Activated T-cell treated with anti-CD3 and anti-CD28 coated beads, Interleukin-2, amount 50 U/mL, for 24 hours (primary cell): ENCODE measurements at regions not wholly inside any gene's neighbourhood (a gene's known extent, or its start where the extent isn't known, plus 50 kb on each side); places are given as distances from the start of the nearest gene placed in this dataset.

ENCODE experiments used
- DNase-seq: peaks from one replicate; pipeline ENCODE4 v3.0.0-alpha.2; 2020
- H3K27ac Mint-ChIP-seq: 2 replicates; pipeline ENCODE4 v1.8.0; 2020; ENCODE audit warnings: mild to moderate bottlenecking, mixed read lengths
- H3K27me3 Mint-ChIP-seq: 2 replicates; pipeline ENCODE4 v1.8.0; 2020; ENCODE audit warnings: mixed read lengths
- H3K36me3 Mint-ChIP-seq: 2 replicates; pipeline ENCODE4 v1.8.0; 2020; ENCODE audit warnings: low read depth, mixed read lengths
- H3K4me1 Mint-ChIP-seq: 2 replicates; pipeline ENCODE4 v1.8.0; 2020; ENCODE audit warnings: low read depth, mixed read lengths
- H3K4me3 Mint-ChIP-seq: 2 replicates; pipeline ENCODE4 v1.8.0; 2020; ENCODE audit warnings: mild to moderate bottlenecking, moderate library complexity, mixed read lengths
- H3K9me3 Mint-ChIP-seq: 2 replicates; pipeline ENCODE4 v1.8.0; 2020; ENCODE audit warnings: mixed read lengths

DNA sequence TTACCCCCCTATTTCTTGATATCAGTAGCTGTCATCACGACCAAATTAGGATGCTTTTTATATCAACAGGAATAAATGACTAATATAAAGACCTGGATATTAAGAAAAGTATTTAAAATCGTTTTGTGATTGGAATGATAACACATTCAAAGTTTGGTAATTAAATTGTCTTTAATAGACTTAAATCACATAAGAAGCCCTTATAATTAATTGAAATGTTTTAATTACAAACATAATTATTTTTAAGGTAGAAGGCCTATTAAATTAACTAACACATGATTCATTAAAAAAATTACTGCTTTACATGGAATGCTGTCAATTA, 412.4 kb downstream of the FUT8 start:
- H3K27ac Mint-ChIP-seq = no peak overlapping the region

GRCh38 chr14:65826946-65827345, 414.4 kb downstream of the FUT8 start:
- Mint-ChIP-seq H3K9me3 (no peaks in the 10 kb centered on the region), H3K27ac (no peak overlapping the region), H3K4me1 (peaks cover 7% of the 10 kb centered on the region), H3K36me3 (no peaks in the 10 kb centered on the region), H3K27me3 (no peaks in the 10 kb centered on the region), H3K4me3 (no peak overlapping the region)
- DNase-seq = no peak

More for the DNA sequence above, 412.4 kb downstream of the FUT8 start:
- no peaks in the 10 kb centered on the region for H3K27me3 Mint-ChIP-seq
- no peak overlapping the region for H3K4me3 Mint-ChIP-seq
- H3K9me3 Mint-ChIP-seq = no peaks in the 10 kb centered on the region
- H3K36me3 Mint-ChIP-seq = no peaks in the 10 kb centered on the region
- peaks cover 7% of the 10 kb centered on the region for H3K4me1 Mint-ChIP-seq
- no peak for DNase-seq

DNA sequence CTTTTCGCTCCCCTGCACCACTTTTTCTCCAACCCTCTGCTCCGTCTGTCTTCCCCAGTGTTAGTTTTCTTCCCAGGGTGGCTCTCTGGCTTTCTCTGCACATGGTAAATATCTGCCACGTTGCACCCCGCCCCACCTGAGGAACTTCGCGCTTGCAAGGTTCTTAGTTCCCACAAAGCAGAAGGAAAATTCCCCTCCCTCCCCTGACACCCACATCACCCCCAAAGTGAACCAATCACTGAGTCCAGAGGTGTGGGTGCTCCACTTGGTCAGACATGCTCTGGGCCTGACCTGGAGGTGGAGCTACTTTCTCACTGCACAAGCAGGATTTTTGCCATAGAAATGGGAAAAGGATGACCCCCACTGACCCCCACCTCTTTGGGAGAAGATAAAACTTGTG, 415.0 kb downstream of the FUT8 start:
- H3K27me3 Mint-ChIP-seq = no peaks in the 10 kb centered on the region
- no peak overlapping the region for H3K4me3 Mint-ChIP-seq
- H3K4me1 Mint-ChIP-seq = peaks cover 9% of the 10 kb centered on the region
- no peak overlapping the region for H3K27ac Mint-ChIP-seq
- no peak for DNase-seq
- no peaks in the 10 kb centered on the region for H3K36me3 Mint-ChIP-seq
- no peaks in the 10 kb centered on the region for H3K9me3 Mint-ChIP-seq

DNA sequence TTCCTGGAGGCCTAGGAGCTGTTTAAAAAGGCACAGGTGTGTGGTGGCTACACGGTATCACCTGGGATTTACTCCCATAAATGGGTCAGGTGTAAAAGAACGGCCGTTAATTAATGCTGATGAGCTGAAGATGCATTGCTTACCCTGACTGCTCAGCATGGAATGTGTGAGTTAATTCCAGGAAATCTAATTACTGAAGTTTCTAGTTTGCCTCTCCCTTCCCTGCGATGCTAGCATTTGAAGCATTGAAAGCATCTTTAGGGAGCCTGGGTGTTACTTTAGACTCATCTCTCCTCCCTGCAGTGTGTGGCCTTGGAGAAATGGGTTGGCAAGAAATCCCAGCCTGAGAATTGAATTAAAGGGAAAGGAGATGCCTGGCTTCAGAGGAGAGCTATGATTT, 415.9 kb downstream of the FUT8 start:
- no peak overlapping the region for H3K27ac Mint-ChIP-seq

GRCh38 chr14:65832431-65833266, 420.1 kb downstream of the FUT8 start:
- no peaks in the 10 kb centered on the region for H3K27me3 Mint-ChIP-seq
- no peak for DNase-seq
- H3K27ac Mint-ChIP-seq = no peak overlapping the region
- no peak overlapping the region for H3K4me3 Mint-ChIP-seq
- peaks cover 23% of the 10 kb centered on the region for H3K4me1 Mint-ChIP-seq
- H3K36me3 Mint-ChIP-seq = no peaks in the 10 kb centered on the region
- no peaks in the 10 kb centered on the region for H3K9me3 Mint-ChIP-seq

More for the DNA sequence above, 415.9 kb downstream of the FUT8 start:
- Mint-ChIP-seq H3K27me3 (no peaks in the 10 kb centered on the region), H3K36me3 (no peaks in the 10 kb centered on the region), H3K4me3 (no peak overlapping the region), H3K9me3 (no peaks in the 10 kb centered on the region), H3K4me1 (peaks cover 18% of the 10 kb centered on the region)
- DNase-seq = no peak

DNA sequence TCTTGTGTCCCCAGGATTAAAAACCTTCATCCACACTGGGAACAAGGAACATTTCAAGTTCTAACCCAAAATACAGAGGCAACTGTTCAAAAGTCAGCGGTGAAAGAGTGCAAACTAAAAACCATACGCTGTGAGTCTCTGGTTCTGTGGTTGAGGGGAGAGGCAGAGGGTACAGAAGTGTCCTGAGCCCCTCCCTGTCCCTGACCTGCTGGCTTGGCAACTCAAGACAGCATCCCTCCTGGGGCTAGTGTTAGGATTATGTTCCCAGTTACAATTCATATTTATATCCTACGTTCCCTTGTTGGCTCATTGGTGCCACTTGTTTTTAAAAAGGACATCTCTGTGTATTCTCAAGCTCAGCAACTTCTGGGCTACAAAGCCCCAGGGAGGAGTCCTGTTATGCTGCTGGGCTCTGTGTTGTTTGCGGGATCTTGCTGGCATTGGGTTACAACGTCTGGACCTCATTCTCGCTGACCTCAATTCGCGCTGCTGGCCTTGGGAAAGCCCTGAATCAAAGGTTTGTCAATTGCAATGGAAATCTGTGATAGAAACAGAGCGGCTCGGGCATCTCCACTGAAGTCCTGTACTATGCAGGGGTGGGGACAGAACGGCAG, 420.8 kb downstream of the FUT8 start:
- no peak overlapping the region for H3K27ac Mint-ChIP-seq
- H3K36me3 Mint-ChIP-seq = no peaks in the 10 kb centered on the region
- H3K4me3 Mint-ChIP-seq = no peak overlapping the region
- no peak for DNase-seq
- no peaks in the 10 kb centered on the region for H3K9me3 Mint-ChIP-seq
- H3K4me1 Mint-ChIP-seq = peaks cover 31% of the 10 kb centered on the region
- no peaks in the 10 kb centered on the region for H3K27me3 Mint-ChIP-seq

GRCh38 chr14:65834051-65834450, 421.5 kb downstream of the FUT8 start:
- Mint-ChIP-seq H3K36me3 (no peaks in the 10 kb centered on the region), H3K9me3 (no peaks in the 10 kb centered on the region), H3K4me3 (no peak overlapping the region), H3K4me1 (peaks cover 38% of the 10 kb centered on the region), H3K27me3 (no peaks in the 10 kb centered on the region), H3K27ac (no peak overlapping the region)
- DNase-seq = no peak

DNA sequence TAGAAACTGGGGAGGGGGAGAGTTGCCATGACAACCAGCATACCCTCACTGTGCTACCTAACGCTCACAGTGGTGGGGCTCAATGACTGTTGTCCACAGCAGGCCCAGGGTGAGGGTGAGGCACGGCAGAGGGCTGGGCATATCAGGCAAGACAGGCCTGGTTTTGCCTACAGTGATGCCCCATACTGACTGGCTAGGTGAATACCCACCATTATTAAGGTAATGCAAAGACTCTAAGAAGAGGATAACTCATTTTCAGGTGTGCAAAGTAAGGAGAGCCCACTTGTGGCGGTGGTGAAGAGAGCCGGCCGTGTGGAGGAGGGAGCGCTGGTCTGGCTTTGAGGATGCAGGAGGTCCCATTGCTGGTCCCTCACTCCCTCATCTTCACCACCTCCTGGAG, 422.3 kb downstream of the FUT8 start:
- DNase-seq = no peak
- no peaks in the 10 kb centered on the region for H3K27me3 Mint-ChIP-seq
- no peaks in the 10 kb centered on the region for H3K9me3 Mint-ChIP-seq
- no peak overlapping the region for H3K4me3 Mint-ChIP-seq
- peaks cover 45% of the 10 kb centered on the region for H3K4me1 Mint-ChIP-seq
- no peaks in the 10 kb centered on the region for H3K36me3 Mint-ChIP-seq
- H3K27ac Mint-ChIP-seq = no peak overlapping the region

GRCh38 chr14:65835501-65835900, 423.0 kb downstream of the FUT8 start:
- H3K36me3 Mint-ChIP-seq = no peaks in the 10 kb centered on the region

DNA sequence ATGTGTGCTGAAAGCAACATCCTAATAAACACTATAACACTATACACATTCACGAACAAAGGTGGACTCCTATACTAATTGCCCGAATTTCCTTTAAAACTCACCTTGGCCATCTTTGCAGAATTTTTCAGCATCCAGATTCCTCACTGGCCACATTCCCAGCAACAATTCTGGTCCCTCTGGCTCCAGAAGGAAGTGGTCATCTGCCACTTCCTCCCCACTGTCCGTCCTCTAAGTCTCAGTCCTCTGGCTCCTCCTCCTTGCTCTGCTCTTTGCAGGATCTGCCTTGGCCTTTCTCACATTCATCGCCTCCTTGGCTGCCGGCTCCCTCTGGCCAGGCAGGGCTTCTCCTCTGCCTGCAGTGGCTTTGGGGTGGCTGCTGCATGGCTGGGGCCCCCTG, 426.0 kb downstream of the FUT8 start:
- Mint-ChIP-seq H3K36me3 (no peaks in the 10 kb centered on the region), H3K4me1 (peaks cover 56% of the 10 kb centered on the region), H3K27ac (no peak overlapping the region), H3K4me3 (no peak overlapping the region), H3K9me3 (no peaks in the 10 kb centered on the region), H3K27me3 (no peaks in the 10 kb centered on the region)
- no peak for DNase-seq

More at GRCh38 chr14:65835501-65835900, 423.0 kb downstream of the FUT8 start:
- Mint-ChIP-seq H3K27ac (no peak overlapping the region), H3K4me1 (peaks cover 50% of the 10 kb centered on the region), H3K4me3 (no peak overlapping the region), H3K27me3 (no peaks in the 10 kb centered on the region), H3K9me3 (no peaks in the 10 kb centered on the region)
- no peak for DNase-seq

GRCh38 chr14:65840118-65840751, 427.7 kb downstream of the FUT8 start:
- Mint-ChIP-seq H3K4me1 (peaks cover 67% of the 10 kb centered on the region), H3K9me3 (no peaks in the 10 kb centered on the region), H3K4me3 (no peak overlapping the region), H3K27me3 (no peaks in the 10 kb centered on the region), H3K27ac (no peak overlapping the region), H3K36me3 (no peaks in the 10 kb centered on the region)
- no peak for DNase-seq

- no peak for DNase-seq
- H3K4me1 Mint-ChIP-seq = peaks cover 72% of the 10 kb centered on the region
These were observed 428.3 kb downstream of the FUT8 start for GRCh38 chr14:65840786-65841185.

GRCh38 chr14:65846196-65846868, 433.8 kb downstream of the FUT8 start:
- DNase-seq = no peak
- Mint-ChIP-seq H3K4me1 (peaks cover 77% of the 10 kb centered on the region), H3K36me3 (peaks cover 2% of the 10 kb centered on the region), H3K9me3 (peaks cover 6% of the 10 kb centered on the region), H3K27me3 (no peaks in the 10 kb centered on the region), H3K27ac (peak overlapping the region; percentile 59), H3K4me3 (peak overlapping the region; percentile 33)

More at GRCh38 chr14:65840786-65841185, 428.3 kb downstream of the FUT8 start:
- H3K9me3 Mint-ChIP-seq = no peaks in the 10 kb centered on the region
- H3K27ac Mint-ChIP-seq = no peak overlapping the region
- no peaks in the 10 kb centered on the region for H3K36me3 Mint-ChIP-seq
- H3K27me3 Mint-ChIP-seq = no peaks in the 10 kb centered on the region
- H3K4me3 Mint-ChIP-seq = no peak overlapping the region

DNA sequence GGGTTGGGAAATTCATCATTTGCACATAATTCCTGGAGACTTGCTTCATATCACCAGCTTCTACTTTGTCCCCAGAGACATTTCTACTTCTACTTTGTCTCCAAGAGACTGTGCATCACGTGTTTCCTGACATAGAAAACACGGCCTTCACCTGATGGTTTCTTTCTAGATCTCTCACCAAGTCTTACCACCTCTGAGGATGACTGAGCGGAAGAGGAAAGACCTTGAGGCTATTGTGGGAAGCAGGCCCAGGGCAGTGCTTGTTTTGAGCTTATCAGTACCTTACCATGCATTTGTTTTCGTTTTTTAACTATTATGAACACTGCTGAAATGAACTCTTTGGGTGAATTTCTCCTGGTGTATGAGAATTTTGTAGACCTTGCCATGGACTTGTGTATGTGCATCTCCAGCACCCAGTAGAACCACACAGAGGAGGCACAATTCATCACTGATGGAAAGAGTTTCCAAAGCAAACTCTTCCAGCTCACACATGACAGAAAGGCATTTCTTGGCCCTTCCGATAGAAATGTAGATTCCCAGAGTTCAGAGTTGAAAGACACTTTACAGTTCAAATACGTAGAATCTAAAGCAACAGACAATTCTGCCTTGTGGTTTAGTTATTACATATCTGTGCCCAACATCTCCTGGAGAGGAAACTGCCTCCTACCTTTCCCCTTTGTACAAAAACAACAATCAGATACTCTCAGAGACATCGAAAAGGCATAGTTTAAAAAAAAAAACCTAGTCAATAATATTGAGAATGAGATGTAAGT, 434.7 kb downstream of the FUT8 start:
- peak overlapping the region; percentile 13 for H3K4me3 Mint-ChIP-seq
- H3K27me3 Mint-ChIP-seq = no peaks in the 10 kb centered on the region
- peak overlapping the region; percentile 59 for H3K27ac Mint-ChIP-seq
- peaks cover 84% of the 10 kb centered on the region for H3K4me1 Mint-ChIP-seq
- H3K9me3 Mint-ChIP-seq = peaks cover 11% of the 10 kb centered on the region
- H3K36me3 Mint-ChIP-seq = peaks cover 2% of the 10 kb centered on the region
- peak; percentile 48 for DNase-seq
